ENCODE measurements at regions not wholly inside any gene's neighbourhood (a gene's known extent, or its start where the extent isn't known, plus 50 kb on each side); places are given as distances from the start of the nearest gene placed in this dataset.

DNA sequence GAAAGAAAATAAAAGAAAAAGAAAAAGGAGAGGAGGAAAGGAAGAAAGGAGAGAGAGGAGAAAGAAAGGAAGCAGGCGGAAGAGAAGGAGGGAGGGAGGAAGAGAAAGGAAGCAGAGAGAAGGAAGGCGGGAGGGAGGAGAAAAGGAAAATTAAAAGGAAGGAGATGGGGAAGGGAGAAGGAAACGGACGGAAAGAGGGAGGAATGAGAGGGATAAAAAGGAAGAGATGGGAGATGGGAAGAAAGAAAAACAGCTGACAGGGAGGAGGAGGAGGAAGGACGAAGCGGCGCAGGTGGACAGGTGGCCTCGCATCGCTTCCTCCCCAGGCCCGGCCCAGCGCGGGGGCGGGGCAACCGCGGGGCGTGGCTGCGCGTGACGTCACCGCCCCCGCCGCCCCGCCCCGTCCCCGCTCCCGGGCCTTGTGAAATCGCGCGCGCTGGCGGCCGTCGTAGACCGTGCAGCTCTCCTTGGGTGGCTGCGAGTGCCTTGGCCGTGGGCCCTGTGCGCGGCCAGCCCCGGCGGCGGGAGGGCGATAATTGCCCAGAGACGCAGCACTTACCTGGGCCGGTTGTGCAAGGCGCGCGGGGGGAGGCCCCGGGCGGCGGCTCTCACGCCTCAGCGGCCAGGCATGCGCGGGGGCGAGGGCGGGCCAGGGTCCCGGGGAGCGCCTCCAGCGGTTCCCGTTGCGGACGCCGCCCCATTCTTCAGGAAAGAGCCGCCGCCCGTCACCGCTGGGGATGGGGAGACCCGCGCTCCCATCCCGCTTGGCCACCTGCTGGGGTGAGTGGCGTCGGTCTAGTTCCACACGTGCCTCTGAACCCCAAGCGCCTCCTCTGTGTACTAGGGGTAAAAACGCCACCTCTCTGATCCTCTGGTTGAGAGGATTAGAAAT lies 49.6 kb upstream of the FOXE1 start:
- Mint-ChIP-seq H3K9me3 (ENCODE audit: unreplicated experiment) (no peaks in the 10 kb centered on the region), H3K27me3 (ENCODE audit: insufficient read depth, unreplicated experiment) (no peaks in the 10 kb centered on the region), H3K4me3 (ENCODE audit: unreplicated experiment) (peak overlapping the region; percentile 79), H3K4me1 (ENCODE audit: insufficient read depth, unreplicated experiment) (peaks cover 34% of the 10 kb centered on the region), H3K36me3 (ENCODE audit: insufficient read depth, unreplicated experiment) (peaks cover 18% of the 10 kb centered on the region), H3K27ac (ENCODE audit: low read depth, unreplicated experiment) (peak overlapping the region; percentile 92)
- ChIA-PET POLR2A (interaction anchor here (0.6 to 1.5 kb wide), 7 partner anchors 14 to 119 kb away, joined by 3 to 8 read pairs (median 4); partner anchors contain the start of gene TRMO), CTCF (interaction anchor here (0.6 to 1.0 kb wide), 3 partner anchors 15 to 238 kb away, joined by 3 read pairs; no protein-coding TSS in a partner anchor)
- intact Hi-C loops (cut with micrococcal nuclease), result loop anchor here (2.0 to 5.0 kb wide), 3 partner anchors 37 to 91 kb away; no protein-coding TSS in a partner anchor
- DNase-seq (ENCODE audit: unreplicated experiment), result peak; percentile 79
- no TSS peak for BruUV-seq (replicated peaks)
- TF ChIP-seq, protein P1, sequence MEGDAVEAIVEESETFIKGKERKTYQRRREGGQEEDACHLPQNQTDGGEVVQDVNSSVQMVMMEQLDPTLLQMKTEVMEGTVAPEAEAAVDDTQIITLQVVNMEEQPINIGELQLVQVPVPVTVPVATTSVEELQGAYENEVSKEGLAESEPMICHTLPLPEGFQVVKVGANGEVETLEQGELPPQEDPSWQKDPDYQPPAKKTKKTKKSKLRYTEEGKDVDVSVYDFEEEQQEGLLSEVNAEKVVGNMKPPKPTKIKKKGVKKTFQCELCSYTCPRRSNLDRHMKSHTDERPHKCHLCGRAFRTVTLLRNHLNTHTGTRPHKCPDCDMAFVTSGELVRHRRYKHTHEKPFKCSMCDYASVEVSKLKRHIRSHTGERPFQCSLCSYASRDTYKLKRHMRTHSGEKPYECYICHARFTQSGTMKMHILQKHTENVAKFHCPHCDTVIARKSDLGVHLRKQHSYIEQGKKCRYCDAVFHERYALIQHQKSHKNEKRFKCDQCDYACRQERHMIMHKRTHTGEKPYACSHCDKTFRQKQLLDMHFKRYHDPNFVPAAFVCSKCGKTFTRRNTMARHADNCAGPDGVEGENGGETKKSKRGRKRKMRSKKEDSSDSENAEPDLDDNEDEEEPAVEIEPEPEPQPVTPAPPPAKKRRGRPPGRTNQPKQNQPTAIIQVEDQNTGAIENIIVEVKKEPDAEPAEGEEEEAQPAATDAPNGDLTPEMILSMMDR (IDR thresholded peaks at IDR 0.05; ENCODE audit: unreplicated experiment), result no peak

All from MCF 10A (cell line).